Gastroesophageal sphincter (tissue), 4 donors: ENCODE measurements at regions not wholly inside any gene's neighbourhood (a gene's known extent, or its start where the extent isn't known, plus 50 kb on each side); places are given as distances from the start of the nearest gene placed in this dataset.

Experiments used
- ATAC-seq: fragments of 150-250 bp; one replicate; pipeline ENCODE4 v1.9.1; 2016; ENCODE audit warnings: mild to moderate bottlenecking, moderate library complexity
- H3K27ac ChIP-seq, 4 donors: fragments of 200-600 bp; sonication (generic) in 3 of 4; 1 replicate in 3 of 4; 2 replicates in 1 of 4; pipeline ENCODE4 v1.5.1; 2016 to 2019
- H3K27me3 ChIP-seq: fragments of 200-600 bp; sonication (generic); one replicate; pipeline ENCODE4 v1.5.1; 2019
- H3K36me3 ChIP-seq, 2 donors: fragments of 200-600 bp; sonication (generic); one replicate each; pipeline ENCODE4 v1.5.1; 2019; ENCODE audit warnings: control low read depth in 1 of 2
- H3K4me1 ChIP-seq, 3 donors: fragments of 200-600 bp; sonication (generic); 1 replicate in 2 of 3; 2 replicates in 1 of 3; pipeline ENCODE4 v1.5.1; 2016 to 2019; ENCODE audit warnings: control low read depth in 2 of 3
- H3K4me3 ChIP-seq, 2 donors: fragments of 200-600 bp; sonication (generic); one replicate each; pipeline ENCODE4 v1.5.1; 2019; ENCODE audit warnings: mild to moderate bottlenecking in 1 of 2, moderate library complexity in 1 of 2
- H3K9me3 ChIP-seq, 3 donors: fragments of 200-600 bp; sonication (generic); one replicate each; pipeline ENCODE4 v1.5.1; 2017 to 2019; ENCODE audit warnings: control low read depth in 2 of 3
- EP300 ChIP-seq: sonication (generic); formaldehyde crosslinking; IDR thresholded peaks from one replicate; pipeline ENCODE4 v1.6.1; 2017; ENCODE audit warnings: antibody characterized with exemption, mild to moderate bottlenecking
- POLR2A ChIP-seq, 2 donors: fragments of 450-650 bp; IDR thresholded peaks; one replicate each; pipeline ENCODE4 v1.6.1; 2017; ENCODE audit warnings: antibody characterized with exemption in 2 of 2, mild to moderate bottlenecking in 2 of 2, moderate library complexity in 1 of 2
- POLR2AphosphoS5 ChIP-seq: sonication (generic); formaldehyde crosslinking; IDR thresholded peaks from one replicate; pipeline ENCODE4 v1.6.1; 2017; ENCODE audit warnings: antibody characterized with exemption
- WGBS, 2 donors: methylation state at CpG; one replicate each; pipeline ENCODE4 v1.1.5; 2018; ENCODE audit warnings: low coverage in 1 of 2; 5-methylcytosine and 5-hydroxymethylcytosine counted together
- TF ChIP-seq, protein P1 (sequence below), 4 experiments: fragments of 200-600 bp in 2 of 4; fragments of 450-650 bp in 2 of 4; sonication (generic) in 1 of 4; IDR thresholded peaks; one replicate each; pipeline ENCODE4 v1.5.1; 2017 to 2019; ENCODE audit warnings: antibody characterized with exemption in 4 of 4, mild to moderate bottlenecking in 2 of 4, moderate library complexity in 2 of 4

DNA sequence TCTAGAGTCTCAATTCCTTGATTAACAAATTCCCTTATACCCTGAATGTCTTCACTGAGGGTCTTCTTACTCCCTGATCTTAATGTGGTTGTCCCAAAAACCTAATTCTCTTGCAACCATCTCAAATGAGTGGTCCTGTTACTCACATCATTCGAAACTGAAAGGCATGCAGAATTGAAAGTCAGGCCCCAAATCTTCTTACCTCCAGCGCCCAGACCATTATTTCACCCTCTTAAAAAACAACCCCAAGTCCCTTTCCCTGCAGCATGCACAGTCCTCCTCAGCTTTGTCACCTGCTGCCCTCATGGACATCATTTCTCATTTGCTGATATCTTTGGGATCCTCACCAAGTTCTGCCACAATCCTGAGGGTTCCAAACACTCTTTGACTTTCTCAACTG is 230.1 kb downstream of the SEC16B start:
- Histone ChIP-seq H3K9me3 (no peaks in the 10 kb centered on the region), H3K27ac (no peak overlapping the region), H3K36me3 (no peaks in the 10 kb centered on the region), H3K27me3 (no peaks in the 10 kb centered on the region), H3K4me3 (no peak overlapping the region), H3K4me1 (no peaks in the 10 kb centered on the region)
- no peak for ATAC-seq
- no peak for TF ChIP-seq POLR2A (IDR thresholded peaks at IDR 0.05)
- no peak for TF ChIP-seq POLR2AphosphoS5
- TF ChIP-seq, protein P1, sequence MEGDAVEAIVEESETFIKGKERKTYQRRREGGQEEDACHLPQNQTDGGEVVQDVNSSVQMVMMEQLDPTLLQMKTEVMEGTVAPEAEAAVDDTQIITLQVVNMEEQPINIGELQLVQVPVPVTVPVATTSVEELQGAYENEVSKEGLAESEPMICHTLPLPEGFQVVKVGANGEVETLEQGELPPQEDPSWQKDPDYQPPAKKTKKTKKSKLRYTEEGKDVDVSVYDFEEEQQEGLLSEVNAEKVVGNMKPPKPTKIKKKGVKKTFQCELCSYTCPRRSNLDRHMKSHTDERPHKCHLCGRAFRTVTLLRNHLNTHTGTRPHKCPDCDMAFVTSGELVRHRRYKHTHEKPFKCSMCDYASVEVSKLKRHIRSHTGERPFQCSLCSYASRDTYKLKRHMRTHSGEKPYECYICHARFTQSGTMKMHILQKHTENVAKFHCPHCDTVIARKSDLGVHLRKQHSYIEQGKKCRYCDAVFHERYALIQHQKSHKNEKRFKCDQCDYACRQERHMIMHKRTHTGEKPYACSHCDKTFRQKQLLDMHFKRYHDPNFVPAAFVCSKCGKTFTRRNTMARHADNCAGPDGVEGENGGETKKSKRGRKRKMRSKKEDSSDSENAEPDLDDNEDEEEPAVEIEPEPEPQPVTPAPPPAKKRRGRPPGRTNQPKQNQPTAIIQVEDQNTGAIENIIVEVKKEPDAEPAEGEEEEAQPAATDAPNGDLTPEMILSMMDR (IDR thresholded peaks at IDR 0.05), result no peak
- no peak for TF ChIP-seq EP300
- 60 to 92% methylated on average over 1 to 2 of the region's 2 CpGs for WGBS, 2 donors

DNA sequence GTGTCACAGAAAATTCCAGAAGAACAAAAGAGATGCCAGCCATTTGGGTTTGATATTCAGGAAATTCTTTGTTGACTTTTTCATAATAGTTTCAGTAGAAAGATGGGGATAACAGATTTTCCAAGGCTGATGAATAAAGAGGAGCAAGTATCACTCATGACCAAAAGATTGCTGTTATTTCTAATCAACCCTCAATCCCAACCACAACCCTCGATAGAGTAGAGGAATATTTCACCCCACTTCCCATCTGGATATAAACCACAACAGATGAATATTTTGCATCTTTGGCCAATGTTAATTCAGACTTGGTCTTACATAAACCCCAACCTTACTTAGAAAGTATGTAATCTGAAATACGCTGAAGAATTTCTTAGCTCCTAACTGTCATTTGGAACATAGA is 232.4 kb downstream of the SEC16B start:
- no peaks in the 10 kb centered on the region for H3K9me3 ChIP-seq
- TF ChIP-seq POLR2AphosphoS5 (no peak), POLR2A (IDR thresholded peaks at IDR 0.05) (no peak), EP300 (no peak)
- TF ChIP-seq, protein P1 (IDR thresholded peaks at IDR 0.05), result no peak
- H3K4me1 ChIP-seq, result peaks cover 0 to 4% (median 0%) of the 10 kb centered on the region in 3 donors
- no peaks in the 10 kb centered on the region for H3K27me3 ChIP-seq
- H3K4me3 ChIP-seq, result no peak overlapping the region
- H3K27ac ChIP-seq, result no peak overlapping the region
- ATAC-seq, result no peak
- H3K36me3 ChIP-seq, result no peaks in the 10 kb centered on the region
- 79 to 100% methylated on average over 1 to 2 of the region's 2 CpGs for WGBS, 2 donors

- no peak overlapping the region for H3K27ac ChIP-seq
- peaks cover 0 to 4% (median 0%) of the 10 kb centered on the region in 3 donors for H3K4me1 ChIP-seq
- ATAC-seq, result no peak
- no peaks in the 10 kb centered on the region for H3K36me3 ChIP-seq
- no peak overlapping the region for H3K4me3 ChIP-seq
- no peaks in the 10 kb centered on the region for H3K9me3 ChIP-seq
- TF ChIP-seq POLR2A (IDR thresholded peaks at IDR 0.05) (no peak), POLR2AphosphoS5 (no peak), EP300 (no peak)
- TF ChIP-seq, protein P1 (IDR thresholded peaks at IDR 0.05), result no peak
- H3K27me3 ChIP-seq, result no peaks in the 10 kb centered on the region
- WGBS, 2 donors, result 70 to 97% methylated on average over 6 to 7 of the region's 7 CpGs
Measured at GRCh38 chr1:177732178-177732577, 237.7 kb downstream of the SEC16B start.

DNA sequence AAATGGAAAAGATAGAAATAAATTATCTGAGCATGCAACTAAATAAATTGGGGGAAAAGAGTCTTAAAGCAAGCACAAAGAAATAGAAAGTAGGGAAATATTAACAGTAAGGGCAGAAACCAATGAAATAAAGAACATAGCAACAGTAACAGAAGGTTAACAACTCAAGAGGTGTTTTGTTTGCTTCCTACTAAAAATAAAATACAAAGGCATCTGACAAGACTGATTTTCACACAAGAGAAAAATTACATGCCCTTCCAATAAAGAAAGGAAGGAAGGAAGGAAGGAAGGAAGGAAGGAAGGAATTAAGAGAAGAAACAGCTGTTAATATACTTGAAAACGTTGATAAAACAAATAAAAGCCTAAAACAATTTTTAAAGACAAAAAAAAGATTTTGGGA is 240.2 kb downstream of the SEC16B start:
- TF ChIP-seq, protein P1 (IDR thresholded peaks at IDR 0.05), result no peak
- WGBS, 2 donors, result 26 to 29% methylated on average over 1 of the region's 1 CpG
- peaks cover 0 to 4% (median 0%) of the 10 kb centered on the region in 3 donors for H3K4me1 ChIP-seq

DNA sequence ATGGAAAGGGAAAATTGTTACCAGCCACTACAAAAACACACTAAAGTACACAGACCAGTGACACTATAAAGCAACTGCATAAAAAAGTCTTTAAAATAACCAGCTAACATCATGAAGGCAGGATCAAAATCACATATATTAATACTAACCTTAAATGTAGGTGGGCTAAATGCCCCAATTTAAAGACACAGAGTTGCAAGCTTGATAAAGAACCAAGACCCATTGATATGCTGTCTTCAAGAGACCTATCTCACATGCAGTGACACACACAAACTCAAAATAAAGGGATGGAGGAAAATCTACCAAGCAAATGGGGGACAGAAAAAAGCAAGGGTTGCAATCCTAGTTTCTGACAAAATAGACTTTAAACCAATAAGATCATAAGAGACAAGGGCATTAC is 246.3 kb downstream of the SEC16B start:
- no peak overlapping the region for H3K4me3 ChIP-seq
- no peak overlapping the region for H3K27ac ChIP-seq
- H3K4me1 ChIP-seq, result no peaks in the 10 kb centered on the region
- no peak for ATAC-seq
- H3K9me3 ChIP-seq, result peaks cover 0 to 39% (median 0%) of the 10 kb centered on the region in 3 donors
- H3K27me3 ChIP-seq, result no peaks in the 10 kb centered on the region
- H3K36me3 ChIP-seq, result no peaks in the 10 kb centered on the region
- TF ChIP-seq POLR2AphosphoS5, result no peak
- TF ChIP-seq EP300, result no peak
- TF ChIP-seq, protein P1 (IDR thresholded peaks at IDR 0.05), result no peak
- TF ChIP-seq POLR2A (IDR thresholded peaks at IDR 0.05), result no peak

More for the DNA sequence above, 240.2 kb downstream of the SEC16B start:
- ATAC-seq, result no peak
- H3K27me3 ChIP-seq, result no peaks in the 10 kb centered on the region
- no peak overlapping the region for H3K4me3 ChIP-seq
- H3K36me3 ChIP-seq, result no peaks in the 10 kb centered on the region
- peaks cover 0 to 9% (median 0%) of the 10 kb centered on the region in 3 donors for H3K9me3 ChIP-seq
- H3K27ac ChIP-seq, result no peak overlapping the region
